ENCODE measurements at regions not wholly inside any gene's neighbourhood (a gene's known extent, or its start where the extent isn't known, plus 50 kb on each side); places are given as distances from the start of the nearest gene placed in this dataset.

- TF ChIP-seq CSRNP3 (CRISPR knock-in tag; IDR thresholded peaks at IDR 0.05) = no peak
These were observed 190.2 kb upstream of the MPHOSPH6 start (continued) for GRCh38 chr16:82360024-82360783.

- TF ChIP-seq ZC3H10 (CRISPR knock-in tag; IDR thresholded peaks at IDR 0.05) = no peak
- TF ChIP-seq TOX (CRISPR knock-in tag; IDR thresholded peaks at IDR 0.05; ENCODE audit: borderline replicate concordance) = no peak
- TF ChIP-seq PATZ1 (CRISPR knock-in tag; IDR thresholded peaks at IDR 0.05; ENCODE audit: borderline replicate concordance) = no peak
- no peak for TF ChIP-seq ZNF8 (CRISPR knock-in tag; IDR thresholded peaks at IDR 0.05)
- TF ChIP-seq RARB (CRISPR knock-in tag; IDR thresholded peaks at IDR 0.05) = no peak
- ATAC-seq = no peak
These were observed 188.7 kb upstream of the MPHOSPH6 start for GRCh38 chr16:82358606-82359221.

GRCh38 chr16:82358161-82358560 is 188.1 kb upstream of the MPHOSPH6 start:
- no peak for ATAC-seq
- TF ChIP-seq ZFP30 (CRISPR knock-in tag; IDR thresholded peaks at IDR 0.05) (no peak), SNAI2 (CRISPR knock-in tag; IDR thresholded peaks at IDR 0.05) (no peak), TSHZ2 (CRISPR knock-in tag; IDR thresholded peaks at IDR 0.05) (no peak), ESRRG (CRISPR knock-in tag; IDR thresholded peaks at IDR 0.05) (no peak), ZC3H10 (CRISPR knock-in tag; IDR thresholded peaks at IDR 0.05) (no peak), PATZ1 (CRISPR knock-in tag; IDR thresholded peaks at IDR 0.05; ENCODE audit: borderline replicate concordance) (no peak), CREB5 (CRISPR knock-in tag; IDR thresholded peaks at IDR 0.05; ENCODE audit: low read depth) (no peak), ZNF8 (CRISPR knock-in tag; IDR thresholded peaks at IDR 0.05) (no peak), CSRNP3 (CRISPR knock-in tag; IDR thresholded peaks at IDR 0.05) (no peak), POU6F1 (CRISPR knock-in tag; IDR thresholded peaks at IDR 0.05; ENCODE audit: borderline replicate concordance, low read depth) (no peak), TOX (CRISPR knock-in tag; IDR thresholded peaks at IDR 0.05; ENCODE audit: borderline replicate concordance) (no peak), CSDC2 (CRISPR knock-in tag; IDR thresholded peaks at IDR 0.05) (no peak), GLIS3 (CRISPR knock-in tag; IDR thresholded peaks at IDR 0.05) (no peak)

All from SK-N-SH treated with all-trans-retinoic acid at 6 μM for 48 hours (cell line).